ENCODE measurements at regions not wholly inside any gene's neighbourhood (a gene's known extent, or its start where the extent isn't known, plus 50 kb on each side); places are given as distances from the start of the nearest gene placed in this dataset.

GRCh38 chr5:174188295-174188694 lies 142.8 kb downstream of the NSG2 start:
- ATAC-seq (no peak), DNase-seq (no peak)
- intact Hi-C loops (cut with DNase I, micrococcal nuclease), result no loop called here

GRCh38 chr5:174189654-174190541 lies 144.4 kb downstream of the NSG2 start:
- no peak for ATAC-seq
- intact Hi-C loops (cut with DNase I, micrococcal nuclease), result no loop called here
- DNase-seq, result no peak

GRCh38 chr5:174191076-174191475 lies 145.6 kb downstream of the NSG2 start:
- intact Hi-C loops (cut with DNase I, micrococcal nuclease), result no loop called here
- ATAC-seq, result no peak
- DNase-seq, result no peak

- no peak for ATAC-seq
- DNase-seq, result no peak
- intact Hi-C loops (cut with DNase I, micrococcal nuclease), result no loop called here
Observed at GRCh38 chr5:174191850-174192655, 146.5 kb downstream of the NSG2 start.

- intact Hi-C loops (cut with DNase I, micrococcal nuclease), result no loop called here
- ATAC-seq (no peak), DNase-seq (no peak)
Observed at GRCh38 chr5:174192901-174193300, 147.4 kb downstream of the NSG2 start.

GRCh38 chr5:174195517-174195916 lies 150.0 kb downstream of the NSG2 start:
- ATAC-seq (no peak), DNase-seq (no peak)
- intact Hi-C loops (cut with DNase I, micrococcal nuclease), result no loop called here

- ATAC-seq (no peak), DNase-seq (no peak)
- intact Hi-C loops (cut with DNase I, micrococcal nuclease), result no loop called here
Observed at GRCh38 chr5:174197929-174198328, 152.4 kb downstream of the NSG2 start.

- no peak for ATAC-seq
- no peak for DNase-seq
- intact Hi-C loops (cut with DNase I, micrococcal nuclease), result no loop called here
Observed at GRCh38 chr5:174198541-174198940, 153.0 kb downstream of the NSG2 start.

GRCh38 chr5:174202996-174203395 lies 157.5 kb downstream of the NSG2 start:
- no peak for DNase-seq
- intact Hi-C loops (cut with DNase I, micrococcal nuclease), result no loop called here
- no peak for ATAC-seq

- DNase-seq (no peak), ATAC-seq (no peak)
- intact Hi-C loops (cut with DNase I, micrococcal nuclease), result no loop called here
Observed at GRCh38 chr5:174204535-174205313, 159.2 kb downstream of the NSG2 start.

GRCh38 chr5:174205939-174206338 lies 160.4 kb downstream of the NSG2 start:
- ATAC-seq, result no peak
- no peak for DNase-seq
- intact Hi-C loops (cut with DNase I, micrococcal nuclease), result no loop called here

GRCh38 chr5:174210596-174211276 lies 165.2 kb downstream of the NSG2 start:
- DNase-seq (no peak), ATAC-seq (no peak)
- intact Hi-C loops (cut with DNase I, micrococcal nuclease), result no loop called here

GRCh38 chr5:174211277-174211626 lies 165.7 kb downstream of the NSG2 start:
- DNase-seq (no peak), ATAC-seq (no peak)
- intact Hi-C loops (cut with DNase I, micrococcal nuclease), result no loop called here

- intact Hi-C loops (cut with DNase I, micrococcal nuclease), result no loop called here
- ATAC-seq, result no peak
Observed at GRCh38 chr5:174217527-174217926, 172.0 kb downstream of the NSG2 start.

GRCh38 chr5:174218162-174218561 lies 172.7 kb downstream of the NSG2 start:
- intact Hi-C loops (cut with DNase I, micrococcal nuclease), result no loop called here
- ATAC-seq, result no peak
- DNase-seq, result no peak

More at GRCh38 chr5:174217527-174217926, 172.0 kb downstream of the NSG2 start:
- no peak for DNase-seq

- intact Hi-C loops (cut with DNase I, micrococcal nuclease), result no loop called here
- DNase-seq (no peak), ATAC-seq (no peak)
Observed at GRCh38 chr5:174220417-174220816, 174.9 kb downstream of the NSG2 start.

GRCh38 chr5:174221436-174221835 lies 175.9 kb downstream of the NSG2 start:
- ATAC-seq, result no peak
- DNase-seq, result no peak
- intact Hi-C loops (cut with DNase I, micrococcal nuclease), result no loop called here

- intact Hi-C loops (cut with DNase I, micrococcal nuclease), result no loop called here
- ATAC-seq (no peak), DNase-seq (no peak)
Observed at GRCh38 chr5:174221946-174222345, 176.4 kb downstream of the NSG2 start.

- intact Hi-C loops (cut with DNase I, micrococcal nuclease), result no loop called here
- ATAC-seq (no peak), DNase-seq (no peak)
Observed at GRCh38 chr5:174222891-174223290, 177.4 kb downstream of the NSG2 start.

Measured in left colon (tissue), 2 donors.